ENCODE measurements at regions not wholly inside any gene's neighbourhood (a gene's known extent, or its start where the extent isn't known, plus 50 kb on each side); places are given as distances from the start of the nearest gene placed in this dataset.

- TF ChIP-seq SUZ12 (IDR thresholded peaks at IDR 0.05; ENCODE audit: extremely low read depth, insufficient read depth, insufficient read length) (no peak), YY1 (IDR thresholded peaks at IDR 0.05; ENCODE audit: insufficient read depth, insufficient read length) (no peak), ZNF274 (IDR thresholded peaks at IDR 0.05; ENCODE audit: low read depth, low read length) (no peak)
Measured at GRCh38 chr19:34033880-34034279, 138.4 kb upstream of the LSM14A start.
